ENCODE measurements at regions not wholly inside any gene's neighbourhood (a gene's known extent, or its start where the extent isn't known, plus 50 kb on each side); places are given as distances from the start of the nearest gene placed in this dataset.

DNA sequence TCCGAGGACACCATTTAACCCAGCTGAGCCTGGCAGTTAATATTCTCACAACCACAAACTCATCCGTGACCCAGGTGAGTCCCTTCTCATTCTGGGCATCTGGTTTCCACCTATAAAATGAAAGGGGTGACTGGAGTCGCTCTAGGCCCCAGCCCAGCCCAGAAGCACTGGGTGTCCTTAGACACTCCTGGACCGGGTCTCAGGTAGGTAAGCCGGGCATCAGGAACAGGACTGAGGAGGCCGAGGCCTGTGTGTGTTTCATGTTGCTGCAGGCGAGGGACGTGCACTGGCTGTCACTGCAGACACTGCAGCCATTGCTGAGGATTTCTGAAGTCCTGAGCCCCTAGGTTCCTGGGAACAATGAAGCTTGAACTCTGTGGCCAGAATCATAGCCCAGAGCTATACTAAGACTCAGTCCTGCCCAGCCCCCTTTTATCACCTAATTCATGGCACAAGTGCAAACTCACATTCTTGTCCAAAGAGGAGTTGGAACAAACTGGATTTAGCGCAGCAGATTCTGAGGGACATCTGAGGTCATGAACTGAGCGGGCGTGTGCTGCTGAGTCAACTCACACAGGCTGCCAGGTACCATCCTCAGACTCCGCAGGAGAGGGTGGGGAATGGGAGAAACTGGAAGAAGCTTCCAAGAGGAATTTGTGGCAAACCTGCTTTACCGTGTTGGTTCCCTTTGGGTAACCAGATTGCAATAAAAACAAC is 184.9 kb downstream of the FAM43A start:
- TF ChIP-seq POLR2AphosphoS5 (IDR thresholded peaks at IDR 0.05) = peak; percentile 72
- TF ChIP-seq, protein P1, sequence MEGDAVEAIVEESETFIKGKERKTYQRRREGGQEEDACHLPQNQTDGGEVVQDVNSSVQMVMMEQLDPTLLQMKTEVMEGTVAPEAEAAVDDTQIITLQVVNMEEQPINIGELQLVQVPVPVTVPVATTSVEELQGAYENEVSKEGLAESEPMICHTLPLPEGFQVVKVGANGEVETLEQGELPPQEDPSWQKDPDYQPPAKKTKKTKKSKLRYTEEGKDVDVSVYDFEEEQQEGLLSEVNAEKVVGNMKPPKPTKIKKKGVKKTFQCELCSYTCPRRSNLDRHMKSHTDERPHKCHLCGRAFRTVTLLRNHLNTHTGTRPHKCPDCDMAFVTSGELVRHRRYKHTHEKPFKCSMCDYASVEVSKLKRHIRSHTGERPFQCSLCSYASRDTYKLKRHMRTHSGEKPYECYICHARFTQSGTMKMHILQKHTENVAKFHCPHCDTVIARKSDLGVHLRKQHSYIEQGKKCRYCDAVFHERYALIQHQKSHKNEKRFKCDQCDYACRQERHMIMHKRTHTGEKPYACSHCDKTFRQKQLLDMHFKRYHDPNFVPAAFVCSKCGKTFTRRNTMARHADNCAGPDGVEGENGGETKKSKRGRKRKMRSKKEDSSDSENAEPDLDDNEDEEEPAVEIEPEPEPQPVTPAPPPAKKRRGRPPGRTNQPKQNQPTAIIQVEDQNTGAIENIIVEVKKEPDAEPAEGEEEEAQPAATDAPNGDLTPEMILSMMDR (IDR thresholded peaks at IDR 0.05) = no peak

Measured in prostate gland (tissue), 2 donors.